ENCODE measurements at regions not wholly inside any gene's neighbourhood (a gene's known extent, or its start where the extent isn't known, plus 50 kb on each side); places are given as distances from the start of the nearest gene placed in this dataset.

- Mint-ChIP-seq H3K4me3 (no peak overlapping the region), H3K4me1 (ENCODE audit: low read depth) (no peaks in the 10 kb centered on the region), H3K9me3 (peaks cover 3% of the 10 kb centered on the region), H3K27me3 (no peaks in the 10 kb centered on the region), H3K36me3 (ENCODE audit: low read depth) (no peaks in the 10 kb centered on the region), H3K27ac (no peak overlapping the region)
- no peak for DNase-seq
Measured at GRCh38 chr2:220445429-220446105, 818.1 kb downstream of the SLC4A3 start.

DNA sequence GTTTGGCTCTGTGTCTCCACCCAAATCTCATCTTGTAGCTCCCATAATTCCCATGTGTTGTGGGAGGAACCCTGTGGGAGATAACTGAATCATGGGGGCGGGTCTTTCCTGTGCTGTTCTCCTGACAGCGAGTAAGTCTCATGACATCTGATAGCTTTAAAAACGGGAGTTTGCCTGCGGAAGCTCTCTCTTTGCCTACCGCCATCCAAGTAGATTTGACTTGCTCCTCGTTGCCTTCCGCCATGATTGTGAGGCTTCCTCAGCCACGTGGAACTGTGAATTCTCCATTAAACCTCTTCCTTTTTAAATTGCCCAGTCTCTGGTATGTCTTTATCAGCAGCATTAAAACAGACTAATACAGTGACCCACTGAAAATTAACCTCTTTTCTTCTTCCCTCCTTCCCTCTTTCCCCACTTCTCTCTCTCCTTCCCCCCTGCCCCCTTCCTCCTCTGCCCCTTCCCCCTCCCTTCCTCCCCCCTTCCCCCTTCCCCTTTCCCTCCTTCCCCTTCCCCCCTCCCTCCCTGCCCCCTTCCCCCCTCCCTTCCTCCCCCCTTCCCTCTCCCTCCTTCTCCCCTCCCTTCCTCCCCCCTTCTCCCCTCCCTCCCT is 818.8 kb downstream of the SLC4A3 start:
- no peaks in the 10 kb centered on the region for H3K36me3 Mint-ChIP-seq (ENCODE audit: low read depth)
- no peak for DNase-seq
- H3K27ac Mint-ChIP-seq = no peak overlapping the region
- H3K27me3 Mint-ChIP-seq = no peaks in the 10 kb centered on the region
- no peaks in the 10 kb centered on the region for H3K4me1 Mint-ChIP-seq (ENCODE audit: low read depth)
- peaks cover 3% of the 10 kb centered on the region for H3K9me3 Mint-ChIP-seq
- H3K4me3 Mint-ChIP-seq = no peak overlapping the region

- H3K9me3 Mint-ChIP-seq = peaks cover 2% of the 10 kb centered on the region
- no peak overlapping the region for H3K4me3 Mint-ChIP-seq
- H3K36me3 Mint-ChIP-seq (ENCODE audit: low read depth) = no peaks in the 10 kb centered on the region
- H3K27me3 Mint-ChIP-seq = no peaks in the 10 kb centered on the region
- DNase-seq = no peak
- no peaks in the 10 kb centered on the region for H3K4me1 Mint-ChIP-seq (ENCODE audit: low read depth)
- no peak overlapping the region for H3K27ac Mint-ChIP-seq
Measured at GRCh38 chr2:220450846-220451245, 823.4 kb downstream of the SLC4A3 start.

DNA sequence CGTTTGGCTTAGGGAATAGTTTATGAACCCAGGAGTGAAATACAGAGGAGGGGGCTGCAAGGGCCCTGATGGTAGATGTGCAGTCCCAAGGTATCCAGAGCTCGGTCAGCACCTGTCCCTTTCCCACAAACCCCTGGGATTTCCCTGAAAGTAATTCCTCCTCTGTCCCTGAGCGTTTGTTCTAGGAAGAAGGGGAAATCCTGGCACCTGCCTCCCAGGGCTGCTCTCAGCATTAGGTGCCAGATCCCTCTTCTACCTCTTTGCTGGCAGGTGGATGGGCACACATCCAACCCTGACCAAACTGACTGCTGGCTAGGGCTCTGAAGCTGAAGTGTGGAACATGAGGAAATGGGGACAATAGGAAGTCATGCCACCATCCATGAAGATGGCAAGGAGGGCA is 824.0 kb downstream of the SLC4A3 start:
- H3K4me3 Mint-ChIP-seq = no peak overlapping the region
- peaks cover 2% of the 10 kb centered on the region for H3K9me3 Mint-ChIP-seq
- no peak for DNase-seq
- H3K36me3 Mint-ChIP-seq (ENCODE audit: low read depth) = no peaks in the 10 kb centered on the region
- H3K27ac Mint-ChIP-seq = no peak overlapping the region
- H3K4me1 Mint-ChIP-seq (ENCODE audit: low read depth) = no peaks in the 10 kb centered on the region
- no peaks in the 10 kb centered on the region for H3K27me3 Mint-ChIP-seq

DNA sequence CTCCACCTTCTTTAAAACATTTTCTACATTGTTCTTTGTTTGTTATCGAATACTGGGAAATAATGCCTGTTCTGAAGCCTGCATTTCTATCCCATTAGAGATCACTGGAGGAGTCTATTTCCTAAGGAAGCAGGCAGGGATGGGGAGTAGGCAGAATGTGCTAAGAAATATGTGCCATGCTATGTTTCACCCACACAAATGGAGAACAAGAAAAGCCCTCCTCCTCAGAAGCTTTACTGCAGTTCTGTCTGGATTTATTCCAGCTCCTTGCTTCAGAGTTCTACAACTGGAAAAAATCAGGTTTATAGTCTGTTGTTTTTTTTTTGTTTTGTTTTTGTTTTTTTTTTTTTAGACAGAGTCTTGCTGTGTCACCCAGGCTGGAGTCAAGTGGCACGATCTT is 825.1 kb downstream of the SLC4A3 start:
- Mint-ChIP-seq H3K4me3 (no peak overlapping the region), H3K4me1 (ENCODE audit: low read depth) (no peaks in the 10 kb centered on the region), H3K27ac (no peak overlapping the region), H3K27me3 (no peaks in the 10 kb centered on the region), H3K9me3 (no peaks in the 10 kb centered on the region), H3K36me3 (ENCODE audit: low read depth) (no peaks in the 10 kb centered on the region)
- DNase-seq = no peak

GRCh38 chr2:220455351-220455990 is 828.0 kb downstream of the SLC4A3 start:
- Mint-ChIP-seq H3K9me3 (no peaks in the 10 kb centered on the region), H3K27me3 (no peaks in the 10 kb centered on the region), H3K27ac (no peak overlapping the region), H3K4me3 (no peak overlapping the region), H3K4me1 (ENCODE audit: low read depth) (no peaks in the 10 kb centered on the region), H3K36me3 (ENCODE audit: low read depth) (no peaks in the 10 kb centered on the region)
- DNase-seq = no peak

DNA sequence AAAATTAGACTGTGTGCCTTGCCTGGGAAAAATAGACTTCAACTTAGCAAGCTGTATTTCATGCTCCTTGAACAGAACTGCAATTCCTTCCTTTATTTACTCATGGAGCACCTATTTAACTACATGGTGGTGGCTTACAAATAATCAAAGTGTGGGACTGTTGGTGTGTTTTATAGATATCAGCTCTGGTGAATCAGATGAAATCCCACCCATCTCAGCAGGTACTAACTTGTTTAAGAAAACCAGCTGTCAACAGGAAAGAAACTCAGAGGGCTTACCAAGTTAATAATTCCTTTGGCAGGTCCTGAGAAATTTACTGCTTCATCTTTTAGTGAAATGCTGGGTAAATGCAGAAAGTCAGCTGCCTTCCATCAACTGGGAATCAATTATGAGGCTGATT is 830.6 kb downstream of the SLC4A3 start:
- H3K36me3 Mint-ChIP-seq (ENCODE audit: low read depth) = no peaks in the 10 kb centered on the region
- DNase-seq = no peak
- no peaks in the 10 kb centered on the region for H3K27me3 Mint-ChIP-seq
- no peak overlapping the region for H3K27ac Mint-ChIP-seq
- H3K9me3 Mint-ChIP-seq = no peaks in the 10 kb centered on the region
- H3K4me1 Mint-ChIP-seq (ENCODE audit: low read depth) = no peaks in the 10 kb centered on the region
- no peak overlapping the region for H3K4me3 Mint-ChIP-seq

- H3K4me3 Mint-ChIP-seq = no peak overlapping the region
- no peaks in the 10 kb centered on the region for H3K27me3 Mint-ChIP-seq
- no peaks in the 10 kb centered on the region for H3K36me3 Mint-ChIP-seq (ENCODE audit: low read depth)
- DNase-seq = no peak
- H3K27ac Mint-ChIP-seq = no peak overlapping the region
- H3K4me1 Mint-ChIP-seq (ENCODE audit: low read depth) = no peaks in the 10 kb centered on the region
- no peaks in the 10 kb centered on the region for H3K9me3 Mint-ChIP-seq
Measured at GRCh38 chr2:220460257-220460985, 833.0 kb downstream of the SLC4A3 start.

- no peak for DNase-seq
- no peak overlapping the region for H3K4me3 Mint-ChIP-seq
Measured at GRCh38 chr2:220463876-220464275, 836.4 kb downstream of the SLC4A3 start.

DNA sequence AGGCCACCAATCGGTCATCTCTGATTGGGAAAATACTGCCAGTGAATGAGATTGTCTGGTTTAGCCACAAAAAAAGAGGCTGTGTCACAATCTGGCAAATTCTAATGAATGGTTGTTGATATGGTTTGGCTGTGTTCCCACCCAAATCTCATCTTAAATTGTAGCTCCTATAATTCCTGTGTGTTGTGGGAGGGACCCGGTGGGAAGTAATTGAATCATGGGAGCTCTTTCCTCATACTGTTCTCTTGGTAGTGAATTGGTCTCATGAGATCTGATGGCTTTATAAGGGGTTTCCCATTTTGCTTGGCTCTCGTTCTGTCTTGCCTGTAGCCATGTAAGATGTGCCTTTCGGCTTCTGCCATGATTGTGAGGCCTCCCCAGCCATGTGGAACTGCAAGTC is 838.3 kb downstream of the SLC4A3 start:
- Mint-ChIP-seq H3K9me3 (no peaks in the 10 kb centered on the region), H3K36me3 (ENCODE audit: low read depth) (no peaks in the 10 kb centered on the region), H3K27me3 (no peaks in the 10 kb centered on the region), H3K4me1 (ENCODE audit: low read depth) (no peaks in the 10 kb centered on the region), H3K27ac (no peak overlapping the region), H3K4me3 (no peak overlapping the region)
- DNase-seq = no peak

More at GRCh38 chr2:220463876-220464275, 836.4 kb downstream of the SLC4A3 start:
- H3K36me3 Mint-ChIP-seq (ENCODE audit: low read depth) = no peaks in the 10 kb centered on the region
- H3K27ac Mint-ChIP-seq = no peak overlapping the region
- H3K4me1 Mint-ChIP-seq (ENCODE audit: low read depth) = no peaks in the 10 kb centered on the region
- H3K9me3 Mint-ChIP-seq = no peaks in the 10 kb centered on the region
- H3K27me3 Mint-ChIP-seq = no peaks in the 10 kb centered on the region

- Mint-ChIP-seq H3K27ac (no peak overlapping the region), H3K36me3 (ENCODE audit: low read depth) (no peaks in the 10 kb centered on the region), H3K9me3 (no peaks in the 10 kb centered on the region), H3K27me3 (no peaks in the 10 kb centered on the region), H3K4me1 (ENCODE audit: low read depth) (no peaks in the 10 kb centered on the region), H3K4me3 (no peak overlapping the region)
- DNase-seq = no peak
Measured at GRCh38 chr2:220466251-220466691, 838.8 kb downstream of the SLC4A3 start.

GRCh38 chr2:220469201-220469600 is 841.8 kb downstream of the SLC4A3 start:
- no peaks in the 10 kb centered on the region for H3K4me1 Mint-ChIP-seq (ENCODE audit: low read depth)
- no peak for DNase-seq
- no peaks in the 10 kb centered on the region for H3K36me3 Mint-ChIP-seq (ENCODE audit: low read depth)
- H3K27me3 Mint-ChIP-seq = no peaks in the 10 kb centered on the region
- H3K27ac Mint-ChIP-seq = no peak overlapping the region
- no peak overlapping the region for H3K4me3 Mint-ChIP-seq
- no peaks in the 10 kb centered on the region for H3K9me3 Mint-ChIP-seq

GRCh38 chr2:220473611-220474010 is 846.2 kb downstream of the SLC4A3 start:
- Mint-ChIP-seq H3K9me3 (no peaks in the 10 kb centered on the region), H3K4me3 (no peak overlapping the region), H3K36me3 (ENCODE audit: low read depth) (no peaks in the 10 kb centered on the region), H3K4me1 (ENCODE audit: low read depth) (no peaks in the 10 kb centered on the region), H3K27ac (no peak overlapping the region), H3K27me3 (no peaks in the 10 kb centered on the region)
- no peak for DNase-seq

- Mint-ChIP-seq H3K27ac (no peak overlapping the region), H3K4me3 (no peak overlapping the region), H3K36me3 (ENCODE audit: low read depth) (no peaks in the 10 kb centered on the region), H3K9me3 (no peaks in the 10 kb centered on the region), H3K27me3 (no peaks in the 10 kb centered on the region), H3K4me1 (ENCODE audit: low read depth) (no peaks in the 10 kb centered on the region)
- DNase-seq = no peak
Measured at GRCh38 chr2:220476877-220477276, 849.4 kb downstream of the SLC4A3 start.

Data from activated T-cell treated with anti-CD3 and anti-CD28 coated beads, Interleukin-2, amount 50 U/mL, for 24 hours (primary cell).